ENCODE measurements at regions not wholly inside any gene's neighbourhood (a gene's known extent, or its start where the extent isn't known, plus 50 kb on each side); places are given as distances from the start of the nearest gene placed in this dataset.

DNA sequence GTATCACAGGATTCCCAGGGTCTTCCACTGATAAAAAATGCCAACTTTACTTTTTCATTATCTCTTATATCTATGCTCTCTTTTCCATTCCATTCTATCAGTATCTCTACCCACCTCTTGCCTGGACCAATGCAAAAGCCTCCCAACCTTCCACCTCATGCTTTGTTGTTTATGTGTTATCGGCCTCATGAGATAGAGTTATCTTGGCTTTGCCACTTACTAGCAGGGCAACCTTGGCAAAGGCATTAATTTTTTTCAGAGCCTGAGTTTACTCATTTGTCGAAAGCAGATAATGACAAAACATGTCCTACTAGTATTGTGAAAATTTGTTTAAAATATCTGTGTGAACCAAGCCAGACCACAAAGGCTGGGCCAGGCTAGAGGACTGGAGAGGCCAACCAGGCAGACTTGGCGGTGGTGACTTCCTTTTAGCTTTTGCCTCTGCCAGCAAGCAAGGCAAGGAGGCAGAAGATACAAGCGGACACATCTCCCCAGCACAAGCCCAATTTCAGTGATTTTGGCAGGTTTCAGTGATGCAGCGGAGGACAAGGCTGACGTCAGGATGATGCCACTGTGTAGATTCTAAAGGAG, 106.9 kb downstream of the ADAMTS15 start:
- H3K9me1 ChIP-seq (ENCODE audit: control insufficient read depth, extremely low read depth, insufficient read depth, low read length), result no peaks in the 10 kb centered on the region
- H2AFZ ChIP-seq (ENCODE audit: control insufficient read depth, low read length), result no peak overlapping the region
- no peak for TF ChIP-seq CTCF (optimal IDR thresholded peaks at IDR 0.05 in 1 of 3, IDR thresholded peaks at IDR 0.05 in 1 of 3, conservative IDR thresholded peaks at IDR 0.05 in 1 of 3; ENCODE audit: extremely low read depth in 1 of 3, insufficient read depth in 2 of 3, low read length in 3 of 3)
- TF ChIP-seq EZH2 (IDR thresholded peaks at IDR 0.05; ENCODE audit: low read length), result no peak
- no peak overlapping the region for H3K27ac ChIP-seq (ENCODE audit: control insufficient read depth, insufficient read depth, low read length)
- H3K4me1 ChIP-seq (ENCODE audit: control insufficient read depth, extremely low read depth, insufficient read depth, low read length), result peaks cover 9% of the 10 kb centered on the region
- H3K36me3 ChIP-seq (ENCODE audit: control insufficient read depth in 2 of 2, extremely low read depth in 1 of 2, insufficient read depth in 2 of 2, low read length in 2 of 2), result no peaks in the 10 kb centered on the region
- no peak overlapping the region for H3K4me2 ChIP-seq (ENCODE audit: control insufficient read depth, extremely low read depth, insufficient read depth, low read depth, low read length)
- H3K9ac ChIP-seq (ENCODE audit: control insufficient read depth, extremely low read depth, insufficient read depth, low read length), result no peak overlapping the region
- no peaks in the 10 kb centered on the region for H3K9me3 ChIP-seq (ENCODE audit: control insufficient read depth, low read depth, low read length)
- dilution Hi-C loops (cut with MboI; ENCODE audit: extremely low pct_ligation_motif_present, low sequenced_read_pairs), result no loop called here
- no peak overlapping the region for H3K4me3 ChIP-seq (ENCODE audit: control insufficient read depth in 2 of 3, extremely low read depth in 1 of 3, insufficient read depth in 2 of 3, low read depth in 1 of 3, low read length in 3 of 3)
- H4K20me1 ChIP-seq (ENCODE audit: control insufficient read depth, extremely low read depth, insufficient read depth, low read length), result no peaks in the 10 kb centered on the region
- H3K79me2 ChIP-seq (ENCODE audit: control insufficient read depth, insufficient read depth, low read length), result no peaks in the 10 kb centered on the region
- FAIRE-seq (no peak), DNase-seq (ENCODE audit: low read depth, low spot score) (no peak)
- no peaks in the 10 kb centered on the region for H3K27me3 ChIP-seq (ENCODE audit: control insufficient read depth, extremely low read depth, insufficient read depth, low read length)

DNA sequence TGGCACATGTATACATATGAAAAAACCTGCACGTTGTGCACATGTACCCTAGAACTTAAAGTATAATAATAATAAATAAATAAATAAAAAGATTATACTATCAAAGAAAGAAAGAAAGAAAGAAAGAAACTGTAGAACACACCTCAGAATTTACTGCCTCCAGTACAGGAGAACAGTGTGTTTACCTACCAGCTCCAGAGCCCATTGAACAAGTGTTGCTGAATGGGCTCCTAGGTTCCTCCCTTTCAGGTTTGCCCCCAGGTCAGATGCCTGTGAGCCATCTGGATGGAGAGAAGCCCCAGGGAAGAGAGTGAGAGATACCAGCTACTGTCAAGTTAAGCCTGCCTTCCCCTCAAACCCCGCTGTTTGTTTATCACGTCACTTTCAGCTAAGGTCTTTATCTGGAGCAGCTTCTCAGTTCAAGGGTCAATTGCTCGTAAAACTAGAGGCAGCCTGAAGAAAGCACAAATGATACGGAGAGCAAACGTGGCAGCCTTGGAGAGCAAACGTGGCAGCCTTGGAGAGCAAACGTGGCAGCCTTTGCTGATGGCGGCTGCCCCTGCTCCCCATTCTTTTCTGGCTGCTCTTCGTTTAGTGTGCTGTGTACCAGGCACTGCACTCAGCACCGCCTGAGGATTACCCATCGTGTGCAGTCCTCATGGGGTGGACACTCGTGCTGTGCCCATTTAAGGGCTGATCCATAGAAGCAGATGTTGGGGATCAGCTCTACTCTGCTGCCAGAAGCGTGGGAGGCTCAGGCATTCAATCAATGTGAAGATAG, 111.7 kb downstream of the ADAMTS15 start:
- H3K79me2 ChIP-seq (ENCODE audit: control insufficient read depth, insufficient read depth, low read length), result no peaks in the 10 kb centered on the region
- H3K27ac ChIP-seq (ENCODE audit: control insufficient read depth, insufficient read depth, low read length), result no peak overlapping the region
- no peaks in the 10 kb centered on the region for H3K4me1 ChIP-seq (ENCODE audit: control insufficient read depth, extremely low read depth, insufficient read depth, low read length)
- dilution Hi-C loops (cut with MboI; ENCODE audit: extremely low pct_ligation_motif_present, low sequenced_read_pairs), result no loop called here
- no peaks in the 10 kb centered on the region for H4K20me1 ChIP-seq (ENCODE audit: control insufficient read depth, extremely low read depth, insufficient read depth, low read length)
- TF ChIP-seq CTCF (optimal IDR thresholded peaks at IDR 0.05 in 1 of 3, IDR thresholded peaks at IDR 0.05 in 1 of 3, conservative IDR thresholded peaks at IDR 0.05 in 1 of 3; ENCODE audit: extremely low read depth in 1 of 3, insufficient read depth in 2 of 3, low read length in 3 of 3), result no peak
- no peak for TF ChIP-seq EZH2 (IDR thresholded peaks at IDR 0.05; ENCODE audit: low read length)
- no peaks in the 10 kb centered on the region for H3K36me3 ChIP-seq (ENCODE audit: control insufficient read depth in 2 of 2, extremely low read depth in 1 of 2, insufficient read depth in 2 of 2, low read length in 2 of 2)
- FAIRE-seq, result no peak
- no peaks in the 10 kb centered on the region for H3K9me1 ChIP-seq (ENCODE audit: control insufficient read depth, extremely low read depth, insufficient read depth, low read length)
- no peak overlapping the region for H2AFZ ChIP-seq (ENCODE audit: control insufficient read depth, low read length)
- H3K9ac ChIP-seq (ENCODE audit: control insufficient read depth, extremely low read depth, insufficient read depth, low read length), result no peak overlapping the region
- no peaks in the 10 kb centered on the region for H3K27me3 ChIP-seq (ENCODE audit: control insufficient read depth, extremely low read depth, insufficient read depth, low read length)
- H3K4me3 ChIP-seq (ENCODE audit: control insufficient read depth in 2 of 3, extremely low read depth in 1 of 3, insufficient read depth in 2 of 3, low read depth in 1 of 3, low read length in 3 of 3), result no peak overlapping the region
- DNase-seq (ENCODE audit: low read depth, low spot score), result no peak
- no peak overlapping the region for H3K4me2 ChIP-seq (ENCODE audit: control insufficient read depth, extremely low read depth, insufficient read depth, low read depth, low read length)
- no peaks in the 10 kb centered on the region for H3K9me3 ChIP-seq (ENCODE audit: control insufficient read depth, low read depth, low read length)
